SH-SY5Y (cell line): ENCODE measurements at regions not wholly inside any gene's neighbourhood (a gene's known extent, or its start where the extent isn't known, plus 50 kb on each side); places are given as distances from the start of the nearest gene placed in this dataset.

Experiments used
- GATA2 ChIP-seq: IDR thresholded peaks from 2 replicates; pipeline ENCODE4 v1.6.1; 2011; ENCODE audit warnings: mild to moderate bottlenecking, low read depth, low read length
- GATA3 ChIP-seq: IDR thresholded peaks from 2 replicates; pipeline ENCODE4 v1.6.1; 2011; ENCODE audit warnings: low read depth, mild to moderate bottlenecking, low read length, moderate library complexity

GRCh38 chr6:28725890-28726348, 197.9 kb downstream of the TRIM27 start:
- TF ChIP-seq GATA2 (no peak), GATA3 (no peak)
